ENCODE measurements at regions not wholly inside any gene's neighbourhood (a gene's known extent, or its start where the extent isn't known, plus 50 kb on each side); places are given as distances from the start of the nearest gene placed in this dataset.

DNA sequence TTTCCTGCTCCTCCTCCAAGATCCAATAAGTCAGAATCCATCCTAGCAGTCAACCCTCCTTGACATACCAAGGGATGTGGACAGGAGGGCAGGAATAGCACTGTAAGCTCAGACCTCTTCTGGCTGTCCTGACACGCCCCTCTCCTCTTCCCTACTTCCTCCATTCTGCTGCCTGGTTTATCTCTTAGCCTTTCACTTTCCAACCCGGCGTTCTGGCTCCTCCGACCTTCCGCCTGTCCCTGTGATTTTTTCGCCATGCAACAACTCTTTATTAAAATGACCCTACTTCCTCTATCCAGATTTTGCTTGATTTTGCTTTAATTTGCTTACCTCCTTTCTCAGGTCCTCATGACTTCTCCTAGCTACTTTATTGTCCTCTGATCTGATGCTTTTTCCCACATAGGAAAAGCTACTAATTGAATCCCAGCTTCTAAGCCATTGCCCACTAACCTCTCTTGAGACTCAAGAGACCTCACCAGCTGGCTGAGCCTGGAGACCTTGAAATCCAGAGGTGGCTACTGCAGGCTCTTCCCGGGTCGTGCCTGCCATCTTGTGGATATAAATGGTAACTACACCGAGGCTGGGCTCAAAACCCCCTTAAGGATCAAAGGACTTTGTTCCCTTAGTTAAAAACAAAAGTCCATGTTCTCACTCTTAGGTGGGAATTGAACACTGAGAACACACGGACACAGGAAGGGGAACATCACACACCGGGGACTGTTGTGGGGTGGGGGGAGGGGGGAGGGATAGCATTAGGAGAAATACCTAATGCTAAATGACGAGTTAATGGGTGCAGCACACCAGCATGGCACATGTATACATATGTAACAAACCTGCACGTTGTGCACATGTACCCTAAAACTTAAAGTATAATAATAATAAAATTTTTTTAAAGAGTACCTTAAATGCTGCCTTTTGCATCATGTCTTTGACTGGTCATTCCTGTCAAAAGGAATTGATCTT, 139.4 kb downstream of the AKAIN1 start:
- TF ChIP-seq, protein P1, sequence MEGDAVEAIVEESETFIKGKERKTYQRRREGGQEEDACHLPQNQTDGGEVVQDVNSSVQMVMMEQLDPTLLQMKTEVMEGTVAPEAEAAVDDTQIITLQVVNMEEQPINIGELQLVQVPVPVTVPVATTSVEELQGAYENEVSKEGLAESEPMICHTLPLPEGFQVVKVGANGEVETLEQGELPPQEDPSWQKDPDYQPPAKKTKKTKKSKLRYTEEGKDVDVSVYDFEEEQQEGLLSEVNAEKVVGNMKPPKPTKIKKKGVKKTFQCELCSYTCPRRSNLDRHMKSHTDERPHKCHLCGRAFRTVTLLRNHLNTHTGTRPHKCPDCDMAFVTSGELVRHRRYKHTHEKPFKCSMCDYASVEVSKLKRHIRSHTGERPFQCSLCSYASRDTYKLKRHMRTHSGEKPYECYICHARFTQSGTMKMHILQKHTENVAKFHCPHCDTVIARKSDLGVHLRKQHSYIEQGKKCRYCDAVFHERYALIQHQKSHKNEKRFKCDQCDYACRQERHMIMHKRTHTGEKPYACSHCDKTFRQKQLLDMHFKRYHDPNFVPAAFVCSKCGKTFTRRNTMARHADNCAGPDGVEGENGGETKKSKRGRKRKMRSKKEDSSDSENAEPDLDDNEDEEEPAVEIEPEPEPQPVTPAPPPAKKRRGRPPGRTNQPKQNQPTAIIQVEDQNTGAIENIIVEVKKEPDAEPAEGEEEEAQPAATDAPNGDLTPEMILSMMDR (IDR thresholded peaks at IDR 0.05): no peak
- no peak for TF ChIP-seq POLR2A (IDR thresholded peaks at IDR 0.05)
